ENCODE measurements at regions not wholly inside any gene's neighbourhood (a gene's known extent, or its start where the extent isn't known, plus 50 kb on each side); places are given as distances from the start of the nearest gene placed in this dataset.

- DNase-seq, result no peak
- no peak overlapping the region for H2AFZ ChIP-seq (replicated peaks; ENCODE audit: low read length, poor library complexity)
Observed at GRCh38 chr10:33101392-33101787, 143.4 kb upstream of the ITGB1 start.

More at GRCh38 chr10:33101392-33101787, 143.4 kb upstream of the ITGB1 start:
- H3K9me3 ChIP-seq (ENCODE audit: control insufficient read depth, insufficient read depth, low read length), result peaks cover 4% of the 10 kb centered on the region; the same call in 1 of the 2 replicates
- peaks cover 4% of the 10 kb centered on the region; the same call in 1 of the 2 replicates for H3K9me1 ChIP-seq (ENCODE audit: insufficient read depth, low read length)
- no peaks in the 10 kb centered on the region for H3K79me1 ChIP-seq (ENCODE audit: low read depth in 1 of 2, low read length in 2 of 2)
- H4K20me1 ChIP-seq (ENCODE audit: insufficient read depth, low read length), result no peaks in the 10 kb centered on the region
- H3K4ac ChIP-seq (ENCODE audit: low read depth, low read length), result no peak overlapping the region
- H3K36me3 ChIP-seq (ENCODE audit: control insufficient read depth, insufficient read depth, low read length), result no peaks in the 10 kb centered on the region
- ATAC-seq (ENCODE audit: low read depth), result no peak
- no peak overlapping the region for H3K27ac ChIP-seq (ENCODE audit: insufficient read depth, low read length)
- ChIA-PET CTCF (no interaction called here), POLR2A (ENCODE audit: unreplicated experiment) (no interaction called here)
- no peak overlapping the region for H2BK120ac ChIP-seq (ENCODE audit: low read depth, low read length)
- no peak overlapping the region for H3K4me3 ChIP-seq (ENCODE audit: insufficient read depth, low read depth, low read length)
- H3K4me2 ChIP-seq (ENCODE audit: low read depth, low read length), result no peak overlapping the region
- H2BK5ac ChIP-seq (ENCODE audit: low read depth, low read length, poor library complexity, severe bottlenecking), result no peak overlapping the region
- dilution Hi-C loops (cut with HindIII; ENCODE audit: low sequenced_read_pairs, unreplicated experiment), result no loop called here
- no peak overlapping the region for H3K14ac ChIP-seq (replicated peaks; ENCODE audit: low read depth, low read length)
- no peak overlapping the region for H4K91ac ChIP-seq (ENCODE audit: insufficient read depth, low read depth, low read length)
- H4K8ac ChIP-seq (ENCODE audit: low read depth in 2 of 2, low read length in 2 of 2), result no peak overlapping the region
- H2AK9ac ChIP-seq (replicated peaks; ENCODE audit: low read depth, low read length, poor library complexity), result no peak overlapping the region
- in situ Hi-C loops (cut with MboI; ENCODE audit: low sequenced_read_pairs), result no loop called here
- BruUV-seq (replicated peaks), result no TSS peak
- H2AK5ac ChIP-seq (ENCODE audit: low read depth, low read length), result no peak overlapping the region
- no peak overlapping the region for H3K18ac ChIP-seq (ENCODE audit: low read depth, low read length)
- H3K4me1 ChIP-seq (ENCODE audit: control insufficient read depth, insufficient read depth, low read length), result peaks cover 4% of the 10 kb centered on the region; the same call in 1 of the 2 replicates
- intact Hi-C loops (cut with micrococcal nuclease), result no loop called here
- no peak for TF ChIP-seq MAFK (IDR thresholded peaks at IDR 0.05; ENCODE audit: low read depth, low read length)
- TF ChIP-seq, protein P1, sequence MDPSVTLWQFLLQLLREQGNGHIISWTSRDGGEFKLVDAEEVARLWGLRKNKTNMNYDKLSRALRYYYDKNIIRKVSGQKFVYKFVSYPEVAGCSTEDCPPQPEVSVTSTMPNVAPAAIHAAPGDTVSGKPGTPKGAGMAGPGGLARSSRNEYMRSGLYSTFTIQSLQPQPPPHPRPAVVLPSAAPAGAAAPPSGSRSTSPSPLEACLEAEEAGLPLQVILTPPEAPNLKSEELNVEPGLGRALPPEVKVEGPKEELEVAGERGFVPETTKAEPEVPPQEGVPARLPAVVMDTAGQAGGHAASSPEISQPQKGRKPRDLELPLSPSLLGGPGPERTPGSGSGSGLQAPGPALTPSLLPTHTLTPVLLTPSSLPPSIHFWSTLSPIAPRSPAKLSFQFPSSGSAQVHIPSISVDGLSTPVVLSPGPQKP (IDR thresholded peaks at IDR 0.05; ENCODE audit: borderline replicate concordance, low read depth, low read length), result no peak
- TF ChIP-seq BHLHE40 (IDR thresholded peaks at IDR 0.05; ENCODE audit: low read depth, low read length), result no peak
- no peak for TF ChIP-seq MAZ (IDR thresholded peaks at IDR 0.05; ENCODE audit: borderline replicate concordance, low read depth, low read length)
- TF ChIP-seq MXI1 (IDR thresholded peaks at IDR 0.05; ENCODE audit: borderline replicate concordance, low read depth, low read length), result no peak
- H3K9ac ChIP-seq (ENCODE audit: low read depth, low read length), result no peak overlapping the region
- H2BK20ac ChIP-seq (ENCODE audit: low read depth, low read length), result no peak overlapping the region
- H3K23ac ChIP-seq (ENCODE audit: low read depth, low read length), result no peak overlapping the region
- no peak overlapping the region for H2BK15ac ChIP-seq (ENCODE audit: low read depth, low read length)
- 28% methylated on average over 2 of the region's 3 CpGs; no CpG with 5 or more reads in 1 of the 2 experiments for WGBS, 2 experiments (ENCODE audit: extremely low coverage in 2 of 2, insufficient read length in 1 of 2)
- no peaks in the 10 kb centered on the region for H3K27me3 ChIP-seq (ENCODE audit: control insufficient read depth, insufficient read depth, low read length)
- no peak overlapping the region for H3K56ac ChIP-seq (ENCODE audit: extremely low read depth, insufficient read depth, low read length)
- no peak overlapping the region for H4K5ac ChIP-seq (ENCODE audit: low read depth, low read length)
